GM19043 (cell line): ENCODE measurements at regions not wholly inside any gene's neighbourhood (a gene's known extent, or its start where the extent isn't known, plus 50 kb on each side); places are given as distances from the start of the nearest gene placed in this dataset.
"Not testable (repeated sequence)": the region's sequence is repeated elsewhere in the genome, so short reads cannot be mapped to it uniquely, and the experiment has no call there.

ENCODE experiments used
- ATAC-seq: cut with Tn5 transposase; IDR thresholded peaks from one replicate; pipeline ENCODE4 v1.9.1; 2021; ENCODE audit warnings: low read depth; ENCODE audit not compliant: unreplicated experiment

- not testable (repeated sequence) for ATAC-seq
Measured at GRCh38 chrY:7588176-7588575, 676.6 kb upstream of the AMELY start.

GRCh38 chrY:7562541-7562940 lies 651.0 kb upstream of the AMELY start:
- no peak for ATAC-seq

- ATAC-seq: no peak
Measured at GRCh38 chrY:7557675-7558074, 646.1 kb upstream of the AMELY start.

- ATAC-seq: no peak
Measured at GRCh38 chrY:7555006-7555405, 643.5 kb upstream of the AMELY start.

- ATAC-seq: no peak
Measured at GRCh38 chrY:7545060-7545459, 633.5 kb upstream of the AMELY start.

- ATAC-seq: no peak
Measured at GRCh38 chrY:7544172-7544770, 632.7 kb upstream of the AMELY start.

- no peak for ATAC-seq
Measured at GRCh38 chrY:7543506-7543905, 632.0 kb upstream of the AMELY start.

GRCh38 chrY:7542256-7542858 lies 630.8 kb upstream of the AMELY start:
- no peak for ATAC-seq

GRCh38 chrY:7529396-7529795 lies 617.8 kb upstream of the AMELY start:
- no peak for ATAC-seq

GRCh38 chrY:7527568-7527967 lies 616.0 kb upstream of the AMELY start:
- ATAC-seq: not testable (repeated sequence)

- ATAC-seq: no peak
Measured at GRCh38 chrY:7518387-7518786, 606.8 kb upstream of the AMELY start.

- no peak for ATAC-seq
Measured at GRCh38 chrY:7516268-7516667, 604.7 kb upstream of the AMELY start.

GRCh38 chrY:7515812-7516211 lies 604.3 kb upstream of the AMELY start:
- ATAC-seq: no peak

- no peak for ATAC-seq
Measured at GRCh38 chrY:7502896-7503295, 591.3 kb upstream of the AMELY start.

GRCh38 chrY:7501236-7501635 lies 589.7 kb upstream of the AMELY start:
- ATAC-seq: no peak

- no peak for ATAC-seq
Measured at GRCh38 chrY:7496001-7496400, 584.4 kb upstream of the AMELY start.

- not testable (repeated sequence) for ATAC-seq
Measured at GRCh38 chrY:7484455-7485285, 573.1 kb upstream of the AMELY start.

GRCh38 chrY:7471976-7472375 lies 560.4 kb upstream of the AMELY start:
- no peak for ATAC-seq

- no peak for ATAC-seq
Measured at GRCh38 chrY:7470037-7470436, 558.5 kb upstream of the AMELY start.

- no peak for ATAC-seq
Measured at GRCh38 chrY:7468951-7469745, 557.6 kb upstream of the AMELY start.
